ENCODE measurements at regions not wholly inside any gene's neighbourhood (a gene's known extent, or its start where the extent isn't known, plus 50 kb on each side); places are given as distances from the start of the nearest gene placed in this dataset.

- no peak overlapping the region for H3K4me3 ChIP-seq (ENCODE audit: low read depth, low read length)
- no peak for DNase-seq (ENCODE audit: low read depth)
- no peak for TF ChIP-seq MAX (IDR thresholded peaks at IDR 0.05; ENCODE audit: low read depth, low read length)
- TF ChIP-seq MYC (IDR thresholded peaks at IDR 0.05; ENCODE audit: low read depth, low read length) = no peak
- no peak for TF ChIP-seq CTCF (IDR thresholded peaks at IDR 0.05; ENCODE audit: low read depth, low read length)
- no peak for TF ChIP-seq POLR2A (IDR thresholded peaks at IDR 0.05; ENCODE audit: extremely low read depth, insufficient read length)
These were observed 593.1 kb downstream of the MAT2B start for GRCh38 chr5:164098531-164098930.

GRCh38 chr5:164098979-164099378 lies 593.6 kb downstream of the MAT2B start:
- no peak for DNase-seq (ENCODE audit: low read depth)
- TF ChIP-seq MAX (IDR thresholded peaks at IDR 0.05; ENCODE audit: low read depth, low read length) (no peak), POLR2A (IDR thresholded peaks at IDR 0.05; ENCODE audit: extremely low read depth, insufficient read length) (no peak), CTCF (IDR thresholded peaks at IDR 0.05; ENCODE audit: low read depth, low read length) (no peak)

GRCh38 chr5:164115420-164115819 lies 610.0 kb downstream of the MAT2B start:
- H3K4me3 ChIP-seq (ENCODE audit: low read depth, low read length) = no peak overlapping the region
- TF ChIP-seq POLR2A (IDR thresholded peaks at IDR 0.05; ENCODE audit: extremely low read depth, insufficient read length) (no peak), MAX (IDR thresholded peaks at IDR 0.05; ENCODE audit: low read depth, low read length) (no peak), MYC (IDR thresholded peaks at IDR 0.05; ENCODE audit: low read depth, low read length) (no peak), CTCF (IDR thresholded peaks at IDR 0.05; ENCODE audit: low read depth, low read length) (no peak)
- no peak for DNase-seq (ENCODE audit: low read depth)

More at GRCh38 chr5:164098979-164099378, 593.6 kb downstream of the MAT2B start:
- no peak overlapping the region for H3K4me3 ChIP-seq (ENCODE audit: low read depth, low read length)

- DNase-seq (ENCODE audit: low read depth) = peak; percentile 21
- H3K4me3 ChIP-seq (ENCODE audit: low read depth, low read length) = no peak overlapping the region
- TF ChIP-seq MAX (IDR thresholded peaks at IDR 0.05; ENCODE audit: low read depth, low read length) = no peak
These were observed 614.5 kb downstream of the MAT2B start for GRCh38 chr5:164119806-164120447.

- TF ChIP-seq MYC (IDR thresholded peaks at IDR 0.05; ENCODE audit: low read depth, low read length) (no peak), CTCF (IDR thresholded peaks at IDR 0.05; ENCODE audit: low read depth, low read length) (no peak), POLR2A (IDR thresholded peaks at IDR 0.05; ENCODE audit: extremely low read depth, insufficient read length) (no peak), MAX (IDR thresholded peaks at IDR 0.05; ENCODE audit: low read depth, low read length) (no peak)
- DNase-seq (ENCODE audit: low read depth) = no peak
- no peak overlapping the region for H3K4me3 ChIP-seq (ENCODE audit: low read depth, low read length)
These were observed 622.1 kb downstream of the MAT2B start for GRCh38 chr5:164127527-164127926.

GRCh38 chr5:164132358-164132757 lies 626.9 kb downstream of the MAT2B start:
- no peak for TF ChIP-seq POLR2A (IDR thresholded peaks at IDR 0.05; ENCODE audit: extremely low read depth, insufficient read length)
- DNase-seq (ENCODE audit: low read depth) = no peak
- no peak overlapping the region for H3K4me3 ChIP-seq (ENCODE audit: low read depth, low read length)

- no peak for TF ChIP-seq MAX (IDR thresholded peaks at IDR 0.05; ENCODE audit: low read depth, low read length)
- TF ChIP-seq MYC (IDR thresholded peaks at IDR 0.05; ENCODE audit: low read depth, low read length) = no peak
- TF ChIP-seq POLR2A (IDR thresholded peaks at IDR 0.05; ENCODE audit: extremely low read depth, insufficient read length) = no peak
- TF ChIP-seq CTCF (IDR thresholded peaks at IDR 0.05; ENCODE audit: low read depth, low read length) = no peak
- H3K4me3 ChIP-seq (ENCODE audit: low read depth, low read length) = no peak overlapping the region
- no peak for DNase-seq (ENCODE audit: low read depth)
These were observed 631.7 kb downstream of the MAT2B start for GRCh38 chr5:164137095-164137494.

All from NB4 (cell line).